IPS-NIHi7 (cell line): ENCODE measurements at regions not wholly inside any gene's neighbourhood (a gene's known extent, or its start where the extent isn't known, plus 50 kb on each side); places are given as distances from the start of the nearest gene placed in this dataset.

ENCODE experiments used
- DNase-seq: peaks from one replicate; pipeline ENCODE4 v3.0.0; 2012; ENCODE audit warnings: mixed read lengths; ENCODE audit errors: extremely low spot score

DNA sequence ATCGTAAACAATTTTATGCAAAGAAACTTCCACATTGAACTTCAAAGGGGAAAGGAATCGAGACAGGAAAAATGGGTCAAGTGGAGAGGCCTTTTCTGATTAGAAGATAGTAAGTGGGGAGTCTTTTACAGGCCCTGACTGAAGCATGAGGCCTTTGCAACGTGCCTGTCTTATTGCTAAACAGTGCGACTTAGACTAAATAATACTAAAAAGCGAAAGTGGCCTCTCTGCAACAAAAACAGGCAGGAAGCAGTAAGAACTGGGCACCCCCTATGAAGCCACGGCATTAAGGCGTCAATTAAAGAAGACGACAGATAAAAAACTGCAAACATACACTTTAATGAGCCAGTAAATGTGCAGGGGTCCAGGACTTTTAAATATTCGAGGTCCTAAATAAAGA lies 283.4 kb upstream of the GRIP1 start:
- DNase-seq = no peak

- no peak for DNase-seq
These were observed 285.0 kb upstream of the GRIP1 start for GRCh38 chr12:66963901-66964300.

GRCh38 chr12:66964629-66965028 lies 285.8 kb upstream of the GRIP1 start:
- DNase-seq = no peak

GRCh38 chr12:66965621-66966020 lies 286.7 kb upstream of the GRIP1 start:
- no peak for DNase-seq

GRCh38 chr12:66971816-66972215 lies 292.9 kb upstream of the GRIP1 start:
- no peak for DNase-seq

- DNase-seq = no peak
These were observed 292.6 kb upstream of the CAND1 start for GRCh38 chr12:66976526-66976925.

GRCh38 chr12:66978802-66979201 lies 290.4 kb upstream of the CAND1 start:
- no peak for DNase-seq

DNA sequence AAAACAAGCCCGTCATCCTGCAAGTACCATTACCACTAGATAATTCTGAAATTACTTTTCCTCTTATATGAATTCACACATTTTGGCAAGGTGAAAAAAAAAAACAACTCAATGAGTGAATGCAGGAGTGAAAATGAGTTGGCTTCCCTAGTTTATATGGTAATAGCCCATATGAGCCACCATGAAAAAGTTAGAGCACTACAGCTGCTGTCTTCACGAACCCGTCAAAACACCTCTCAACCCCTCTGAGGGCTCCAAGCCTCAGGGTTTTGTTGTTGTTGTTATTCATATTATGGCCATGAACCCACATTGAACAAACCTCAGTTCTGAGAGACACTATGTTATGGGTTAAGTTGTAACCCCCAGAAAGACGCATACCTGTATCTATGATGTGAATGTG lies 289.9 kb upstream of the CAND1 start:
- no peak for DNase-seq

DNA sequence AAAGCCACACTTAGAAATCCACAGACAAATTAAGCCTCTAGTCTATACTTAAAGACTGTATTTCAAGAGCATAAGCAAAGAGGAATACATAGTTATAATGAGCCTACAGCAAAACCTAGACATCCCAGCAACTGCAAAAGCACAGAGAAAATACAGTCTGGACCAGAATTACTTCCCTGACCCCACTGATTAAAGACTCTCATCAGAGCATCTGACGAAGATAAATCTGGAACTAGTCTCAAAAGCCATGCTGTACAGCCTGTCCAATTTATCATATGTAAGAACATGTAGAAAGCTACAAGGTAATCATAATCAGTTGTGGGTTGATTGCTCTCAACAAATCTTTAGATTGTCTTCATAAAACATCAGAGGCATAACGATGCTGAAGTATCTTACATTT lies 285.1 kb upstream of the CAND1 start:
- no peak for DNase-seq

DNA sequence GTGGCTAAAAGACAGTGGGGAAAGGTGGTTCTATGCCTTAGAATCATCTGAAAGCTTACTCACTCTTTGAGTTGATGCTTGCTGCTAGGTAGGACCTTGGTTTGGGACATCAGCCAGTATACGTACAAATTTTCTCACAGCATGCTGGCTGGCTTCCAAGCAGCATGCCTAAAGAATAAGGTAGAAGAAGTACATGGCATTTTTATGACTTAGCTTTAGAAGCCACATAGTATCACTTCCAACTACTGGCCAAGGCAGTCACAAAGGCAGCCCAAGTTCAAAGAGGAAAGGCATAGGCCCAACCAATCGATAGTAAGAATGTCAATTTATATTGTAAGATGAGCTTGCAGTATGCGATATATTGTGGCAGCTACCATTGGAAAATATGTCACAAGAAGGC lies 284.2 kb upstream of the CAND1 start:
- DNase-seq = no peak

GRCh38 chr12:66999141-66999540 lies 270.0 kb upstream of the CAND1 start:
- DNase-seq = no peak

GRCh38 chr12:67001251-67001650 lies 267.9 kb upstream of the CAND1 start:
- no peak for DNase-seq

DNA sequence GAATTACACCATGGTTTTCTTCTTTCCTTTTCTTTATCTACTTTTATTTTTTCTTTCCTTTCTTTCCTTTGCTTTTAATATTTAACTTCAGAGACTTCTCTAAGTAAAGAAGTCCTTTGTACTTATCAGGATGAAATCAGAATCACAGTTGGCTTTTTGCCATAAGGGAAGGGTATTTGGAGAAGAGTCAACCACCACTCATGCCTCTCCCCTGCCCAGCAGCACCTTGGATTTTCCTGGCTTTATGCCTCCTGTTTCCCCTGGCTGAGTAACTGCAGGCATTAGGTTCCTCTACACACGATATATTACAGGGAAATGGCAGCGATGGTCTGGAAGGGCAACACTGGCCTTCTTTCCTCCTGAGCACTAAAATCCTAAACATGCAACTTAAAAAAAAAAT lies 266.4 kb upstream of the CAND1 start:
- no peak for DNase-seq

GRCh38 chr12:67006610-67007009 lies 262.5 kb upstream of the CAND1 start:
- no peak for DNase-seq

DNA sequence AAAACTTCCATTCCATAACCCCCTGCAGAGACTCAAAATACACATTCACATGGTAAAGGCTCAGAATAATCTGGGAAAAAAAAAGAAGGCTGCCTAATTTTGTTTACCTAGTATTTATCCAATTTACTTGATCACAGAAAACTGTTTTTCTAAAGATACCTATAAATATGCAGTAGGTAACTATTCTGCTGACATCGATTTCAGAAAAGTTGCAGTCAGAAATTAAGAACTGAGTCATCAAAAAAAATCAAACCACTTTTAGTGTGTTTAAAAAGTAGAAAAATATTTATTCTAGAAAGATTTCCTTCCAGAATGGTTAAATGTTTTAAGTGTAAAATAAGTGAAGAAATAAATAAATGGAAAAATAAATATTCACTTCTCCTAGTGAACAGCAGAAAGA lies 254.5 kb upstream of the CAND1 start:
- DNase-seq = no peak

DNA sequence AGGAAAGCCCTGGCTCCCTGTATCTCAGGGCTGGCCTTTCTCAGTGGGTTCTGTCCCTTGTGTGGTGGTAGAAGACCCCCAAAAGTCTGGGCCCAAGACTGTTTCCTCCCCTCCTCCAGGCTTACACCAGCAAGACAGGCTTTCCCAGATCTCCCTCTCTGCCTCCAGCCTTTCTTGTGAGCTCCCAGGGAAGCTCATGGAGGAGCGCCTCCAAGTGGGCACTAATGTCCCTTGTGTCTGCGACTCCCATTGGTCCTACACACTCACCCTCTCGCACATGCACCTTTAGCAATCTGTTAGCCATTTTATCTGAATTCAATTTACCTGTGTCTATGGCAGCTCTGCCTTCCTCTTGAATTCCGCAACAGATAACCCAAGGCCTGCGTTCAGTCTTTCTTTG lies 251.1 kb upstream of the CAND1 start:
- peak; percentile 65 for DNase-seq

GRCh38 chr12:67019070-67019469 lies 250.1 kb upstream of the CAND1 start:
- no peak for DNase-seq

DNA sequence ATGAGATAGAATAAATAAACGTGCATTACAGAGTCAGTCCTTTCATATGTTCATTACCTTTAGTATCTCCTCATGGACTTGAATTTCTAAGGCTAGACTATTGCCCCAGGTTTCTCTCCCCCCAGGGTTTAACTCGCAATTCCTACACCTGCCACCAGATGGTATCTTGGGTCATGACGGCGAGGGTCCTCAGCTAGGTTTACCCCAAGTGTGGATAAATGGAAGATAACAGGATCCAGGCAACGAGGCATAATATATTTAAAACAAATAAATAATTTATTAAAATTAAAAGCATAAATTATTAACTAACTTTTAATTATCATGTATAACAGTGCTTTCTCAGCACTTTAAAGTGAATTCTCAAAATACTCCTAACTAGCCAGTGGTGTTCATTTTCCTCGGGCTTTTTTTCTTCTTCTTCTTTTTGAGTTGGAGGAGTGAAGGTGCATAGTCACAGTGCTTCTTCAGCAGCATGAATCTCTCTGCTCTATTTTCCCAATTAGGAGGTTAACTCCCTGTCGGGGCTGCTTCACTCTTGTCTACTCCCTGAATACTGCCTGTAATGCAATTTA lies 243.5 kb upstream of the CAND1 start:
- peak; percentile 78 for DNase-seq

- no peak for DNase-seq
These were observed 242.5 kb upstream of the CAND1 start for GRCh38 chr12:67026487-67027246.

DNA sequence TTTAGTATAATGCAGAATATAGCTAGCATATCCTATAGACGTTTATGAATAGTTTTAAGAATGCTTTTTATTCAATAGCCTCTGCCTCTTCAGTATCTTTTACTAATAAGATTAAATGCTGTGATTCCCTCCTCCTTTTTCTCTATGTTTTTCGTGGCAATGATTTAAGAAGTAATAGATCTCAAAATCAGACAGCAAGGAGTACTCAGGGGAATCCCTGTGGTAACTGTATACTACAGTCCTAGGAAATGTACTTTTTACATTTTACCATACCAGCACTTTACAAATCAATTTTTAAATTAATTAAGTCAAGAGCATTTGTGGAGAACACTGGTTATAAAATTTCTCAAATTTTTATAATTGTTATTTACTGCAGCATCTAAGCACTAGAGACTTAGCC lies 240.6 kb upstream of the CAND1 start:
- no peak for DNase-seq

- no peak for DNase-seq
These were observed 234.9 kb upstream of the CAND1 start for GRCh38 chr12:67034110-67034879.

DNA sequence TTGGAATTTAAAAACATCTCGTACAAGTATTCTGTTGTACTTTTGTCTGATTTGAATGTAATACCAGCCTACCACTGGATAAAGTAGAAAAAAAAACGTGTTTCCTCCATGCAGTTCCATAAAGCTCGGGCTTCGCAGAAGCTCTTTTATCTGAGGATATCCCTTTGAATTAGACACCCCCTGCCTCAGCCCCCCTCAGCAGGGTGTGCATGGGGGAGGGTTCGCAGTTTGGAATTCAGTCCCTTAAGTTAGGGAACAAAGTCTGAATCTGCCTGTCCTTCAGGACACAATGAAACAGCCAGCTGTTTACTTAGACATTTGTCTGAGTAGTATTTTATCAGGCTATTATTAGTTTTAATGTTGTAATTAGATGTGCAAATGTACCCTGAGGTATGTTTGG lies 234.0 kb upstream of the CAND1 start:
- DNase-seq = no peak

- no peak for DNase-seq
These were observed 230.7 kb upstream of the CAND1 start for GRCh38 chr12:67038486-67038885.
